HL-60 (cell line): ENCODE measurements at regions not wholly inside any gene's neighbourhood (a gene's known extent, or its start where the extent isn't known, plus 50 kb on each side); places are given as distances from the start of the nearest gene placed in this dataset.

ENCODE experiments used
- DNase-seq, 2 experiments: peaks; one replicate each; pipeline ENCODE4 v3.0.0-alpha.2; 2010 to 2020; ENCODE audit warnings: low read depth in 1 of 2, low spot score in 1 of 2
- H3K27ac ChIP-seq: fragments of 250-450 bp; sonication (Bioruptor Pico); replicated peaks from 2 replicates; pipeline ENCODE4 v1.5.1; 2020; ENCODE audit warnings: mild to moderate bottlenecking, moderate library complexity
- H3K27me3 ChIP-seq: fragments of 250-450 bp; sonication (Bioruptor Pico); 2 replicates; pipeline ENCODE4 v1.5.1; 2021; ENCODE audit warnings: mild to moderate bottlenecking, moderate library complexity; ENCODE audit not compliant: insufficient read depth, poor library complexity, severe bottlenecking
- H3K4me3 ChIP-seq: replicated peaks from 2 replicates; pipeline ENCODE4 v1.5.1; 2011; ENCODE audit warnings: mild to moderate bottlenecking, control low read depth, low read length; ENCODE audit not compliant: insufficient read depth
- CTCF ChIP-seq: IDR thresholded peaks from one replicate; pipeline ENCODE4 v1.5.1; 2011; ENCODE audit warnings: low read length, control low read depth, inconsistent platforms; ENCODE audit not compliant: insufficient read depth
- GABPA ChIP-seq: IDR thresholded peaks from 2 replicates; pipeline ENCODE4 v1.6.1; 2012; ENCODE audit warnings: low read depth
- POLR2AphosphoS5 ChIP-seq: IDR thresholded peaks from 2 replicates; pipeline ENCODE4 v1.6.1; 2012; ENCODE audit warnings: low read depth
- REST ChIP-seq: IDR thresholded peaks from 2 replicates; pipeline ENCODE4 v1.6.1; 2012; ENCODE audit warnings: low read depth; ENCODE audit not compliant: insufficient replicate concordance
- SPI1 ChIP-seq: IDR thresholded peaks from 2 replicates; pipeline ENCODE4 v1.6.1; 2012; ENCODE audit warnings: low read depth, mild to moderate bottlenecking, borderline replicate concordance

GRCh38 chr3:31461426-31461825, 71.3 kb upstream of the STT3B start:
- Histone ChIP-seq H3K4me3 (no peak overlapping the region), H3K27me3 (no peaks in the 10 kb centered on the region), H3K27ac (peak overlapping the region; percentile 33)
- TF ChIP-seq SPI1 (no peak), REST (no peak), GABPA (no peak), CTCF (no peak), POLR2AphosphoS5 (no peak)
- DNase-seq, result no peak

GRCh38 chr3:31462050-31462569, 70.6 kb upstream of the STT3B start:
- TF ChIP-seq POLR2AphosphoS5 (no peak), CTCF (peak; percentile 12), GABPA (no peak), SPI1 (peak; percentile 99)
- H3K4me3 ChIP-seq, result no peak overlapping the region
- H3K27ac ChIP-seq, result peak overlapping the region; percentile 33
- no peaks in the 10 kb centered on the region for H3K27me3 ChIP-seq
- peak; percentile 38 to 76 for DNase-seq

GRCh38 chr3:31465999-31466398, 66.7 kb upstream of the STT3B start:
- no peak overlapping the region for H3K4me3 ChIP-seq
- H3K27me3 ChIP-seq, result no peaks in the 10 kb centered on the region
- TF ChIP-seq REST (no peak), SPI1 (no peak), CTCF (no peak), GABPA (no peak), POLR2AphosphoS5 (no peak)
- no peak overlapping the region for H3K27ac ChIP-seq
- DNase-seq, result no peak

GRCh38 chr3:31466866-31467265, 65.9 kb upstream of the STT3B start:
- DNase-seq, result no peak
- no peaks in the 10 kb centered on the region for H3K27me3 ChIP-seq
- H3K27ac ChIP-seq, result no peak overlapping the region
- no peak overlapping the region for H3K4me3 ChIP-seq
- TF ChIP-seq GABPA (no peak), POLR2AphosphoS5 (no peak), REST (no peak), CTCF (no peak), SPI1 (no peak)
